Brain microvascular endothelial cell (primary cell): ENCODE measurements at regions not wholly inside any gene's neighbourhood (a gene's known extent, or its start where the extent isn't known, plus 50 kb on each side); places are given as distances from the start of the nearest gene placed in this dataset.
"Not testable (repeated sequence)": the region's sequence is repeated elsewhere in the genome, so short reads cannot be mapped to it uniquely, and the experiment has no call there.

Experiments
- DNase-seq: peaks from one replicate; pipeline ENCODE4 v3.0.0-alpha.2; 2020
- H3K27ac ChIP-seq: fragments of 250-450 bp; sonication (Bioruptor Pico); 2 replicates; pipeline ENCODE4 v1.5.1; 2020; ENCODE audit warnings: mild to moderate bottlenecking, moderate library complexity
- H3K27me3 ChIP-seq: fragments of 250-450 bp; sonication (Bioruptor Pico); replicated peaks from 2 replicates; pipeline ENCODE4 v1.5.1; 2020; ENCODE audit warnings: mild to moderate bottlenecking
- H3K36me3 ChIP-seq: fragments of 250-450 bp; sonication (Bioruptor Pico); replicated peaks from 2 replicates; pipeline ENCODE4 v1.5.1; 2020; ENCODE audit warnings: mild to moderate bottlenecking
- H3K4me3 ChIP-seq: 2 replicates; pipeline ENCODE4 v1.5.1; 2011; ENCODE audit warnings: low read depth, mild to moderate bottlenecking, control low read depth, low read length, moderate library complexity
- in situ Hi-C: cut with HindIII; loops from 2 replicates; pipeline ENCODE4 v1.10.0; 2017; ENCODE audit warnings: low sequenced_read_pairs, low pct_ligation_motif_present
- TF ChIP-seq, protein P1 (sequence below): IDR thresholded peaks from 2 replicates; pipeline ENCODE4 v1.5.1; 2011; ENCODE audit warnings: low read depth, mild to moderate bottlenecking, moderate library complexity, low read length, control low read depth, inconsistent platforms; ENCODE audit errors: missing control alignments

DNA sequence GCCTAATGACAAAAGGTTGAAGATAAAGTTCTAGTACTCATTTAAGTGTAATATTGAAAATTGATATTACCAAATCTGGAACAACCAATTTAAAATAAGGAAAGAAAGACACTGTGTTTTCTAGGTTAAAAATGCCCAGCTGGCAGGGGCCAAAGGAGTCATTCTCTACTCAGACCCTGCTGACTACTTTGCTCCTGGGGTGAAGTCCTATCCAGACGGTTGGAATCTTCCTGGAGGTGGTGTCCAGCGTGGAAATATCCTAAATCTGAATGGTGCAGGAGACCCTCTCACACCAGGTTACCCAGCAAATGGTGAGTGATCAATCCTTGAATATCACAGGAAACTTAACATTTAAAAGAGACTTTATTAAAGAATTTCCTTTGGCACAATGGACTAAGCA is 50.7 kb upstream of the TRIM77 start:
- H3K27me3 ChIP-seq, H3K4me3 ChIP-seq, H3K27ac ChIP-seq, H3K36me3 ChIP-seq, in situ Hi-C loops, DNase-seq: not testable (repeated sequence)

- in situ Hi-C loops: no loop called here
- no peak for DNase-seq
- H3K27me3 ChIP-seq: no peaks in the 10 kb centered on the region
- no peak overlapping the region for H3K27ac ChIP-seq
- TF ChIP-seq, protein P1, sequence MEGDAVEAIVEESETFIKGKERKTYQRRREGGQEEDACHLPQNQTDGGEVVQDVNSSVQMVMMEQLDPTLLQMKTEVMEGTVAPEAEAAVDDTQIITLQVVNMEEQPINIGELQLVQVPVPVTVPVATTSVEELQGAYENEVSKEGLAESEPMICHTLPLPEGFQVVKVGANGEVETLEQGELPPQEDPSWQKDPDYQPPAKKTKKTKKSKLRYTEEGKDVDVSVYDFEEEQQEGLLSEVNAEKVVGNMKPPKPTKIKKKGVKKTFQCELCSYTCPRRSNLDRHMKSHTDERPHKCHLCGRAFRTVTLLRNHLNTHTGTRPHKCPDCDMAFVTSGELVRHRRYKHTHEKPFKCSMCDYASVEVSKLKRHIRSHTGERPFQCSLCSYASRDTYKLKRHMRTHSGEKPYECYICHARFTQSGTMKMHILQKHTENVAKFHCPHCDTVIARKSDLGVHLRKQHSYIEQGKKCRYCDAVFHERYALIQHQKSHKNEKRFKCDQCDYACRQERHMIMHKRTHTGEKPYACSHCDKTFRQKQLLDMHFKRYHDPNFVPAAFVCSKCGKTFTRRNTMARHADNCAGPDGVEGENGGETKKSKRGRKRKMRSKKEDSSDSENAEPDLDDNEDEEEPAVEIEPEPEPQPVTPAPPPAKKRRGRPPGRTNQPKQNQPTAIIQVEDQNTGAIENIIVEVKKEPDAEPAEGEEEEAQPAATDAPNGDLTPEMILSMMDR: no peak
- no peaks in the 10 kb centered on the region for H3K36me3 ChIP-seq
- no peak overlapping the region for H3K4me3 ChIP-seq
Observed at GRCh38 chr11:89660234-89660633, 49.9 kb upstream of the TRIM77 start.
